Testis (tissue), 2 donors: ENCODE measurements at regions not wholly inside any gene's neighbourhood (a gene's known extent, or its start where the extent isn't known, plus 50 kb on each side); places are given as distances from the start of the nearest gene placed in this dataset.

Experiments
- CTCF ChIP-seq, 3 experiments: fragments of 450-650 bp in 2 of 3; fragments of 200-600 bp in 1 of 3; sonication (generic) in 1 of 3; IDR thresholded peaks; one replicate each; pipeline ENCODE4 v1.5.1; 2016 to 2019; ENCODE audit warnings: antibody characterized with exemption in 3 of 3, mild to moderate bottlenecking in 2 of 3, moderate library complexity in 1 of 3
- POLR2A ChIP-seq: fragments of 450-650 bp; IDR thresholded peaks from one replicate; pipeline ENCODE4 v1.6.1; 2017; ENCODE audit warnings: antibody characterized with exemption, mild to moderate bottlenecking, moderate library complexity

GRCh38 chr17:13084420-13084819 lies 66.6 kb upstream of the ELAC2 start:
- TF ChIP-seq POLR2A (no peak), CTCF (IDR thresholded peaks at IDR 0.05) (no peak)
